ENCODE measurements at regions not wholly inside any gene's neighbourhood (a gene's known extent, or its start where the extent isn't known, plus 50 kb on each side); places are given as distances from the start of the nearest gene placed in this dataset.

DNA sequence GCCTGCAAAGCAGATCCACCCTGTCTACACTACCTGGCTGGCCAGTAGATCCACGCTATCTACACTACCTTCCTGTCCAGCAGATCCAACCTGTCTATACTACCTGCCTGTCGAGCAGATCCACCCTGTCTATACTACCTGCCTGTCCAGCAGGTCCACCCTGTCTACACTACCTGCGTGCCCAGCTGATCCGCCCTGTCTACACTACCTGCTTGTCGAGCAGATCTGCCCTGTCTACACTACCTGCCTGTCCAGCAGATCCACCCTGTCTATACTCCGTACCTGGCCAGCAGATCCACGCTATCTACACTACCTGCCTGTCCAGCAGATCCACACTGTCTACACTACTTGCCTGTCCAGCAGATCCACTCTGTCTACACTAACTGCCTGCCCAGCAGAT, 102.8 kb upstream of the SAMD11 start:
- TF ChIP-seq SUZ12 (IDR thresholded peaks at IDR 0.05; ENCODE audit: low read length) (no peak), POLR2A (IDR thresholded peaks at IDR 0.05; ENCODE audit: control extremely low read depth in 1 of 2, low read depth in 2 of 2, low read length in 2 of 2) (no peak), YY1 (IDR thresholded peaks at IDR 0.05; ENCODE audit: low read depth, low read length) (no peak), TAF1 (IDR thresholded peaks at IDR 0.05; ENCODE audit: low read depth, low read length) (no peak), KDM1A (IDR thresholded peaks at IDR 0.05; ENCODE audit: borderline replicate concordance, low read length) (no peak)
- TF ChIP-seq, protein P1, sequence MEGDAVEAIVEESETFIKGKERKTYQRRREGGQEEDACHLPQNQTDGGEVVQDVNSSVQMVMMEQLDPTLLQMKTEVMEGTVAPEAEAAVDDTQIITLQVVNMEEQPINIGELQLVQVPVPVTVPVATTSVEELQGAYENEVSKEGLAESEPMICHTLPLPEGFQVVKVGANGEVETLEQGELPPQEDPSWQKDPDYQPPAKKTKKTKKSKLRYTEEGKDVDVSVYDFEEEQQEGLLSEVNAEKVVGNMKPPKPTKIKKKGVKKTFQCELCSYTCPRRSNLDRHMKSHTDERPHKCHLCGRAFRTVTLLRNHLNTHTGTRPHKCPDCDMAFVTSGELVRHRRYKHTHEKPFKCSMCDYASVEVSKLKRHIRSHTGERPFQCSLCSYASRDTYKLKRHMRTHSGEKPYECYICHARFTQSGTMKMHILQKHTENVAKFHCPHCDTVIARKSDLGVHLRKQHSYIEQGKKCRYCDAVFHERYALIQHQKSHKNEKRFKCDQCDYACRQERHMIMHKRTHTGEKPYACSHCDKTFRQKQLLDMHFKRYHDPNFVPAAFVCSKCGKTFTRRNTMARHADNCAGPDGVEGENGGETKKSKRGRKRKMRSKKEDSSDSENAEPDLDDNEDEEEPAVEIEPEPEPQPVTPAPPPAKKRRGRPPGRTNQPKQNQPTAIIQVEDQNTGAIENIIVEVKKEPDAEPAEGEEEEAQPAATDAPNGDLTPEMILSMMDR (IDR thresholded peaks at IDR 0.05; ENCODE audit: control extremely low read depth in 1 of 3, insufficient read depth in 1 of 3, low read depth in 1 of 3, low read length in 3 of 3), result no peak
- TF ChIP-seq, protein P2, sequence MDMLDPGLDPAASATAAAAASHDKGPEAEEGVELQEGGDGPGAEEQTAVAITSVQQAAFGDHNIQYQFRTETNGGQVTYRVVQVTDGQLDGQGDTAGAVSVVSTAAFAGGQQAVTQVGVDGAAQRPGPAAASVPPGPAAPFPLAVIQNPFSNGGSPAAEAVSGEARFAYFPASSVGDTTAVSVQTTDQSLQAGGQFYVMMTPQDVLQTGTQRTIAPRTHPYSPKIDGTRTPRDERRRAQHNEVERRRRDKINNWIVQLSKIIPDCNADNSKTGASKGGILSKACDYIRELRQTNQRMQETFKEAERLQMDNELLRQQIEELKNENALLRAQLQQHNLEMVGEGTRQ (IDR thresholded peaks at IDR 0.05; ENCODE audit: low read length), result no peak
- TF ChIP-seq, protein P3, sequence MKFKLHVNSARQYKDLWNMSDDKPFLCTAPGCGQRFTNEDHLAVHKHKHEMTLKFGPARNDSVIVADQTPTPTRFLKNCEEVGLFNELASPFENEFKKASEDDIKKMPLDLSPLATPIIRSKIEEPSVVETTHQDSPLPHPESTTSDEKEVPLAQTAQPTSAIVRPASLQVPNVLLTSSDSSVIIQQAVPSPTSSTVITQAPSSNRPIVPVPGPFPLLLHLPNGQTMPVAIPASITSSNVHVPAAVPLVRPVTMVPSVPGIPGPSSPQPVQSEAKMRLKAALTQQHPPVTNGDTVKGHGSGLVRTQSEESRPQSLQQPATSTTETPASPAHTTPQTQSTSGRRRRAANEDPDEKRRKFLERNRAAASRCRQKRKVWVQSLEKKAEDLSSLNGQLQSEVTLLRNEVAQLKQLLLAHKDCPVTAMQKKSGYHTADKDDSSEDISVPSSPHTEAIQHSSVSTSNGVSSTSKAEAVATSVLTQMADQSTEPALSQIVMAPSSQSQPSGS (IDR thresholded peaks at IDR 0.05; ENCODE audit: low read length), result no peak

Data from H1 (cell line).